ENCODE measurements at regions not wholly inside any gene's neighbourhood (a gene's known extent, or its start where the extent isn't known, plus 50 kb on each side); places are given as distances from the start of the nearest gene placed in this dataset.

DNA sequence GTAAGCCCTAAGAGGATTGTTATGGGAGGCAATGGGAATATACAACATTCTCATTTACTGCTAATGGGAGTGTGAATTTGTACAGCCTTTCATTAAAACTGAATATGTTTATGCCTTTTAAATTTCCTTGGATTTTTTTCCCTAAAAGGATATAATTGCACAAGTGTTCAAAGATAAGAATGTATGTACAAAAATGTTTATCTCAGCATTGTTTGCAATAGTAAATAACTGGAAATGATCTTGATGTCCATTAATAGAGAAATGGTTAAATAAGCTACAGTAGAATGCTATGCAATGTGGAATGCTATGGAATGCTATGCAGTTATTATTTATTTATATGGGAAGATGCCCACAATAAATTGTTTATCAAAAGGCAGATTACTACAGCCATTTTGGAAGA, 62.5 kb upstream of the SLC38A2 start:
- H3K4me3 ChIP-seq (ENCODE audit: low read depth, low read length) = no peak overlapping the region
- TF ChIP-seq MAX (IDR thresholded peaks at IDR 0.05; ENCODE audit: low read depth, low read length) (no peak), CTCF (IDR thresholded peaks at IDR 0.05; ENCODE audit: low read depth, low read length) (no peak), POLR2A (IDR thresholded peaks at IDR 0.05; ENCODE audit: extremely low read depth, insufficient read length) (no peak), MYC (IDR thresholded peaks at IDR 0.05; ENCODE audit: low read depth, low read length) (no peak)
- no peak for DNase-seq (ENCODE audit: low read depth)

- no peak for DNase-seq (ENCODE audit: low read depth)
- TF ChIP-seq POLR2A (IDR thresholded peaks at IDR 0.05; ENCODE audit: extremely low read depth, insufficient read length) = no peak
- TF ChIP-seq MYC (IDR thresholded peaks at IDR 0.05; ENCODE audit: low read depth, low read length) = no peak
- no peak overlapping the region for H3K4me3 ChIP-seq (ENCODE audit: low read depth, low read length)
These were observed 61.3 kb upstream of the SLC38A2 start for GRCh38 chr12:46433829-46434228.

GRCh38 chr12:46432325-46432724, 59.8 kb upstream of the SLC38A2 start:
- DNase-seq (ENCODE audit: low read depth) = no peak
- H3K4me3 ChIP-seq (ENCODE audit: low read depth, low read length) = no peak overlapping the region
- no peak for TF ChIP-seq CTCF (IDR thresholded peaks at IDR 0.05; ENCODE audit: low read depth, low read length)
- TF ChIP-seq POLR2A (IDR thresholded peaks at IDR 0.05; ENCODE audit: extremely low read depth, insufficient read length) = no peak
- no peak for TF ChIP-seq MYC (IDR thresholded peaks at IDR 0.05; ENCODE audit: low read depth, low read length)
- no peak for TF ChIP-seq MAX (IDR thresholded peaks at IDR 0.05; ENCODE audit: low read depth, low read length)

DNA sequence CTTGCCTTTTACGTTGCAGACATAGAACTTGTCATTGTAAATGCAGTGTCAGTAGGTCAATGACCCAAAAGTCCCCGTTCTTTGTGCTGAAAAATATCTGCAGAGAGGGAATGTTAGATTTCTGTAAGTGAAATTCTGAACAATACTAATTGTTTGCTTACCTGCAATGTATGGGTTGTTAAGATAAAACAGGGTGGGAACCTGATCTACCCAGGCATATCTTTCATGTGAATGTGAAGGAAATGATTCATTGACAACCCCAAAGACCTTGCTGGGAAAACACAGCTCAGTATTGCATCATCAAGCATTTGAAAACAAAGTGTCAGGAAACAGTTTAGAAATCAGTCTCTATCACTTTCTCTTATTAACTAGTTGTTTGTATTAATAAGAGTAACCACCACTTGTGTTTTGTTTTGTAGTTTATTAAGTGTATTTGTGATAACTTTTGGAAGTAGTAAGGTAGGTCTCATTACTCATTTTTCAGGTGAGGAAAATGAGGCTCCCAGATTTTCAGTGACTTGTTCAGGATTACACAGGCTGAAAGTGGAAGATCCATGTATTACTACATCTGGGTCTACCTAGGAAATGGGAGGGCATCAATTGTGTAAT, 57.9 kb upstream of the SLC38A2 start:
- TF ChIP-seq POLR2A (IDR thresholded peaks at IDR 0.05; ENCODE audit: extremely low read depth, insufficient read length) (no peak), MAX (IDR thresholded peaks at IDR 0.05; ENCODE audit: low read depth, low read length) (no peak)
- H3K4me3 ChIP-seq (ENCODE audit: low read depth, low read length) = no peak overlapping the region
- peak; percentile 73 for DNase-seq (ENCODE audit: low read depth)

All from NB4 (cell line).